Activated B cell treated with CpG ODN at 0.5 μM for 24 hours (primary cell): ENCODE measurements at regions not wholly inside any gene's neighbourhood (a gene's known extent, or its start where the extent isn't known, plus 50 kb on each side); places are given as distances from the start of the nearest gene placed in this dataset.
"Not testable (repeated sequence)": the region's sequence is repeated elsewhere in the genome, so short reads cannot be mapped to it uniquely, and the experiment has no call there.

Experiments used
- ATAC-seq: fragments of 200-7000 bp; cut with Tn5 transposase; one replicate; pipeline ENCODE4 v1.10.0; 2021; ENCODE audit warnings: low read depth, mild to moderate bottlenecking, moderate library complexity
- CTCF ChIA-PET: fragments of 350-600 bp; sonication (Branson Sonifier 250); formaldehyde crosslinking; loops from one replicate; lab custom pipeline; 2021; ENCODE audit warnings: antibody characterized with exemption; lab: Charles Lee
- POLR2A ChIA-PET: fragments of 350-600 bp; sonication (Branson Sonifier 250); formaldehyde crosslinking; loops from one replicate; lab custom pipeline; 2021; ENCODE audit warnings: antibody characterized with exemption; lab: Charles Lee
- DNase-seq: peaks from one replicate; pipeline ENCODE4 v3.0.0; 2022
- H3K27ac Mint-ChIP-seq: one replicate; pipeline ENCODE4 v1.8.0; 2020; ENCODE audit warnings: mixed read lengths
- H3K27me3 Mint-ChIP-seq: one replicate; pipeline ENCODE4 v1.8.0; 2021; ENCODE audit warnings: mixed read lengths
- H3K36me3 Mint-ChIP-seq: one replicate; pipeline ENCODE4 v1.8.0; 2021; ENCODE audit warnings: low read depth, mixed read lengths
- H3K4me1 Mint-ChIP-seq: one replicate; pipeline ENCODE4 v1.8.0; 2021; ENCODE audit warnings: mixed read lengths
- H3K4me3 Mint-ChIP-seq: one replicate; pipeline ENCODE4 v1.8.0; 2020; ENCODE audit warnings: mild to moderate bottlenecking, mixed read lengths
- H3K9me3 Mint-ChIP-seq: one replicate; pipeline ENCODE4 v1.8.0; 2020; ENCODE audit warnings: mixed read lengths
- CTCF ChIP-seq: fragments of 200-600 bp; IDR thresholded peaks from one replicate; pipeline ENCODE4 v1.8.0; 2022; ENCODE audit warnings: antibody characterized with exemption, mild to moderate bottlenecking
- intact Hi-C: fragments of 100-400 bp; cut with micrococcal nuclease; formaldehyde crosslinking; loops from one replicate; pipeline ENCODE4 v1.15.1; 2024

GRCh38 chr9:135282808-135283207, 195.3 kb downstream of the OLFM1 start:
- no peak overlapping the region for H3K4me3 Mint-ChIP-seq

GRCh38 chr9:135283671-135284070, 195.9 kb upstream of the PPP1R26 start:
- no peaks in the 10 kb centered on the region for H3K4me1 Mint-ChIP-seq
- TF ChIP-seq CTCF: no peak
- no peak overlapping the region for H3K4me3 Mint-ChIP-seq
- ChIA-PET CTCF (no interaction called here), POLR2A (no interaction called here)
- DNase-seq (no peak), ATAC-seq (no peak)
- H3K36me3 Mint-ChIP-seq: no peaks in the 10 kb centered on the region
- peaks cover 4% of the 10 kb centered on the region for H3K27me3 Mint-ChIP-seq
- no peaks in the 10 kb centered on the region for H3K9me3 Mint-ChIP-seq
- H3K27ac Mint-ChIP-seq: no peak overlapping the region
- intact Hi-C loops: no loop called here

More at GRCh38 chr9:135282808-135283207, 195.3 kb downstream of the OLFM1 start:
- no peaks in the 10 kb centered on the region for H3K9me3 Mint-ChIP-seq
- no peak overlapping the region for H3K27ac Mint-ChIP-seq
- intact Hi-C loops: no loop called here
- TF ChIP-seq CTCF: no peak
- ATAC-seq (no peak), DNase-seq (no peak)
- POLR2A ChIA-PET: no interaction called here
- CTCF ChIA-PET: no interaction called here
- no peaks in the 10 kb centered on the region for H3K36me3 Mint-ChIP-seq
- peaks cover 5% of the 10 kb centered on the region for H3K27me3 Mint-ChIP-seq
- no peaks in the 10 kb centered on the region for H3K4me1 Mint-ChIP-seq

GRCh38 chr9:135284386-135285134, 195.0 kb upstream of the PPP1R26 start:
- ChIA-PET CTCF (no interaction called here), POLR2A (no interaction called here)
- Mint-ChIP-seq H3K27me3 (peaks cover 4% of the 10 kb centered on the region), H3K36me3 (no peaks in the 10 kb centered on the region), H3K4me1 (no peaks in the 10 kb centered on the region), H3K27ac (no peak overlapping the region), H3K9me3 (no peaks in the 10 kb centered on the region), H3K4me3 (no peak overlapping the region)
- DNase-seq (no peak), ATAC-seq (no peak)
- intact Hi-C loops: no loop called here
- no peak for TF ChIP-seq CTCF

GRCh38 chr9:135286187-135286925, 193.2 kb upstream of the PPP1R26 start:
- DNase-seq, H3K9me3 Mint-ChIP-seq, H3K36me3 Mint-ChIP-seq, ATAC-seq, intact Hi-C loops, H3K27ac Mint-ChIP-seq, H3K4me1 Mint-ChIP-seq, POLR2A ChIA-PET, H3K4me3 Mint-ChIP-seq, CTCF ChIA-PET, H3K27me3 Mint-ChIP-seq: not testable (repeated sequence)

GRCh38 chr9:135286961-135287360, 192.6 kb upstream of the PPP1R26 start:
- ChIA-PET CTCF (no interaction called here), POLR2A (no interaction called here)
- no peak overlapping the region for H3K4me3 Mint-ChIP-seq
- no peak for TF ChIP-seq CTCF
- DNase-seq (no peak), ATAC-seq (no peak)
- no peak overlapping the region for H3K27ac Mint-ChIP-seq
- no peaks in the 10 kb centered on the region for H3K36me3 Mint-ChIP-seq
- H3K4me1 Mint-ChIP-seq: no peaks in the 10 kb centered on the region
- peaks cover 6% of the 10 kb centered on the region for H3K27me3 Mint-ChIP-seq
- no peaks in the 10 kb centered on the region for H3K9me3 Mint-ChIP-seq
- intact Hi-C loops: no loop called here
